CD1c-positive myeloid dendritic cell (primary cell): ENCODE measurements at regions not wholly inside any gene's neighbourhood (a gene's known extent, or its start where the extent isn't known, plus 50 kb on each side); places are given as distances from the start of the nearest gene placed in this dataset.
"Not testable (repeated sequence)": the region's sequence is repeated elsewhere in the genome, so short reads cannot be mapped to it uniquely, and the experiment has no call there.

Experiments used
- DNase-seq: peaks from one replicate; pipeline ENCODE4 v3.0.0-alpha.2; 2016; ENCODE audit errors: extremely low spot score

DNA sequence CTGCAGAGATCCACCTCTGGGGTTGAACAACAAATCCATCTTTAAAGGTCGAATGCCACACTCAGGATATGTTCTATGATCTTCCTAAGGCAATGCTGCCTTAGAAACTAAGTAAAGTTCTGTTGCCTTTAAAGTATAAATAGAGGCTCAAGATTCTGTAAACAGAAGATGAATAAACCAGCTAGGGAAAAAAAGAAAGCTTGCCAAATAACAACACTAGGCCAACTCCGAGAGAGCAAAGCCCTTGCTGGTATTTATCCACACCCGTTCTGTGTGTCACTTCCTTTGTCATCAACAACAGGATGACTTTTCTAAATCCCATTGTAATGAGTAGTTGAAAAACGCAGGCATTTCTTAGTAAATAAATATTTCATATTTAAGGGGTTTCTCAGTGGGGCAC, 330.0 kb upstream of the GLI3 start:
- DNase-seq, result no peak

DNA sequence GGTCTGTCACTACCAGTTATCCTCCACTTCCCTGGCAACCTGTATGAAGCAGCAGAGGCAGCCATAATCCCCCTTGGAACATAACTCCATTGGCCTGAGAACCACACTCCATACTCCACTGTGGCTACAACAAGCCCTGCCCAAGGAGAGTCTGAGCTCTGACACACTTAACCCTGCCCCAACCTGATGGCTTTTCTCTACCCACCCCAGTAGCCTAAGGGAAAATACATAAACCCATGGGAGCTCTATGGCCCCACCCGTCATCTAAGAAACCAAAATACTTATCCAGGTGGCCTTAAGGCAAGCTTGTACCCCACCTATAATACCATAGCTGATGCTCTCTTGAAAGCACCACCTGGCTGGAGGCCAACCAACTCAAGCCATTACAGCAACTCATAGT, 324.8 kb upstream of the GLI3 start:
- no peak for DNase-seq

DNA sequence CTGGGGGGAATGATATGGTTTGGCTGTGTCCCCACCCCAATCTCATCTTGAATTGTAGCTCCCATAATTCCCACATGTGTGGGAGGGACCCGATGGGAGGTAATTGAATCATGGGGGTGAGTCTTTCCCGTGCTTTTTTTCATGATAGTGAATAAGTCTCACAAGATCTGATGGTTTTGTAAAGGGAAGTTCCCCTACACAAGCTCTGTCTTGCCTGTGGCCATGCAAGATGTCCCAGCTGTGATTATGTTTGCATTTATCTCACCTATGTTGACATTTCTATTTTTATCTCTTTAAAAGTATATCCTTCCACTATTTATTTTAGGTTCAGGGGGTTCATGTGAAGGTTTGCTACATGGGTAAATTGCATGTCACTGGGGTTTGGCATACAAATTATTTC, 323.9 kb upstream of the GLI3 start:
- no peak for DNase-seq

DNA sequence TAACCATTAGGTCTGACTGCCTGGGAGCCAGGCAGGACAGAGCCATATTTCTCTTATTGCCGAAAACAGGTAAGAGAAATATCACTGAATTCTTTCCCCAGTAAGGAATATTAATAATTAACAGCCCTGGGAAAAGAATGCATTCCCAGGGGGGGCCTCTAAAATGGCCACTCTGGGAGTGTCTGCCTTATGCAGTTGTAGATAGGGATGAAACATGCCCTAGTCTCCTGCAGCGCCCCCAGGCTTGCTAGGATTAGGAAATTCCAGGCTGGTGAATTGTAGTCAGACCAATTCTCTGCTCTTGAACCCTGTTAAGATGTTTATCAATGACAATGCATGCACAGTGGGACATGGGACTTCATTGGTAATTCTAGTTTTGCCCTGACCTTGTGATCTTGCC, 317.9 kb upstream of the GLI3 start:
- not testable (repeated sequence) for DNase-seq

DNA sequence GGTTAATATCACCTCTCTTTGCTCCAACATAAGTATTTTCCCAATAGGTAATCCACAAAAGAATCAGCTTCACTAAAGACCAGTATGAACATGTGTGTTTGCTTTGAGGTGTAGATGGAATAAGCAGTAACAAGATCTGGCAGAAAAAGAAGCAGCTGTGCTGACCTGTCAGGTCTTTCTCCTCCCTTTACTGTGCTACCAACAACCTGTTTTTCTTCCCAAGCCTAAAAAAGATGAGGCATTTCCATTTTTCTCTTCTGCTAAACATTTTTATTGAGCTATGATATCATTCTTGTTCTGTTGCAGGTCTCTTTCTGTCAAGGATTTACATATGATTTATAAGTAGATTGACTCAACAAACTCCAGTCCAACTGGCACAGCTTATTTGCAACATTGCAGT, 315.2 kb upstream of the GLI3 start:
- DNase-seq, result no peak

DNA sequence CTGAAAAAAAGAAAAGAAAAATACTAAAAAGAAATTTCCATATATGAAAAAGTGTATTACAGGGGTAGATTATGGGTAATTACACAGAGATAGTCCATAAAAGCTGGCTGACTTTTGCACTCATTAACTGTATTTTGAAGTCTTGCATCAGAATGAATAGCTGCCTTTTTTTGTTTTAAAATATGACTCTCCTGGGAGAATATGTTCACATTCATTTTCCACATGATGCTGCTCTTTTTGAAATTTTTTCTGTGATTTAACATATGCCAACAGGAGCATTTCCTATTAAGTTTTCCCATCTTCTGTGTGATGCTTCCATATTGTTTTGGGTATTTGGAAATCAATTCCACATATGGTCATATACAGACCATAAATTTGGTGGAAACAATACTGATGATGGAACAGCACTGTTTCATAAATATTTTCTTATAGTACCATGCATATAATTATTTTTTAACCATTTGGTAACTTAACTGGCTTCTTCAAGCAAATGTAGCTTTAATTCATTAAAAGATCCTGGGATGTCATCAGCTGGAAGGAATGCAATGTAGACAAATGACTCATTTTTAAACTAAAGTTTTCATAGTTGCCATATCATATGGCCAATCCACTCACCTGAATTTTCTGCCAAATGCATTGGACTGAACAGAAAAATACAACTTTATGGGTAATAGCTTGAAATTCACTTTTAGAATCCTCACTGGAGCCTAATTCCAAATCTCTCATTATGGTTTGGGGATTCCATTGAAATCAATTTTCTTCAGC, 313.9 kb upstream of the GLI3 start:
- no peak for DNase-seq

DNA sequence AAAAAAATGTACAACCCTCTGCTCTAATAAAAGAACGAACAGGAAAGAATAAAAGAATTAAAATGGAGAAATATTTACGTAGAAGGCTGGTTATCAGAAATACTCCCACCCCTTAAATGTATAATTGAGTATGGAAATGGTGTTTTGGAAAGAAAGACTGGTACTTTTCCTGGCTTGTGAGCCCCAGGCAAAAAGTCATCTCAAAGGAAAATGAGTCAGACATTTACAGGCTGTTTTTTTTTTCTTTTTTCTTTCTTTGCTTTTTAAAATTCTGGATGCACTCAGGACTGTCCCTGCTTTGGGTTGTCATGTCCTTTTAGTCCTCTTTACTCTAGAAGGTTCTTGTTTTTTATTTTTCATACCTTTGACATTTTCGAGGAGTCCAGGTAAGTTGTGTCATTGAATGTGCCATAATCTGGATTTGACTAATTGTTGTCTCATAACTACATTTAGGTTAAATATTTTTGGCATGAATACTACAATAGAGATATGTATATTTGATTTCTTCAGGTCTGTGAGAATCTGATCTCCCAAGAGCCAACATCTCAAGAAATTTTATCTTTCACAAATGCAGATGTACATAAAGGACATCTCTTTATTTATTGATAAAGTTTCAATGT, 313.0 kb upstream of the GLI3 start:
- no peak for DNase-seq

DNA sequence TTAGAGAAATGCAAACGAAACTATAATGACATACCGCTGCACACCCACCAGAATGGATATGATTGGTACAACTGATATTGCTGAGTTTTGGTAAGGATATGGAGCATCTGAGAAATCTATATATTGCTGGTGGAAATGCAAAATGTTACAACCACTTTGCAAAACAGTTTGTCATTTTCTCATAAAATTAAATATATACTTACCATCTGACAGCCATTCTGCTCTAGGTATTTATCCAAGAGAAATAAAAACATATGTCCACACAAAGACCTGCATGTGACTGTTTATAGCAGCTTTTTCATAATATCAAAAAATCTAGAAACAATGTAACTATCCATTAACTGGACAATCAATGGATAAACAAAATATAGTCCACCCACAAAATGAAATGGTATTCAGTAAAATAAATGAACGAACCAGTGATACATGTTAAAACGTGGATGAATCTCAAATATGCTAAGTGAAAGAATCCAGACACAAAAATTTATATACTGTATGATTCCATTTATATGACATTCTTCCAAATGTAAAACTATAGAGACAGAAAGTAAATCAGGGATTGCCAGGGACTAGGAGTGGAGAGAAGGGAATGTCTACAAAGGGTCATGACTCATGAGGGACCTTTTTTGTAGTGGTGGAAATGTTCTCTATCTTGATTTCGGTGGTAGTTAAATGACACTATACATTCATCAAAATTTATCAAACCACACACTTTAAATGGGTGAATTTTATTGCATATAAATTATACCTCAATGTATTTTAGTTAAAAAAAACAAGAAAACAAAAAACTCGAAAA, 312.0 kb upstream of the GLI3 start:
- no peak for DNase-seq

DNA sequence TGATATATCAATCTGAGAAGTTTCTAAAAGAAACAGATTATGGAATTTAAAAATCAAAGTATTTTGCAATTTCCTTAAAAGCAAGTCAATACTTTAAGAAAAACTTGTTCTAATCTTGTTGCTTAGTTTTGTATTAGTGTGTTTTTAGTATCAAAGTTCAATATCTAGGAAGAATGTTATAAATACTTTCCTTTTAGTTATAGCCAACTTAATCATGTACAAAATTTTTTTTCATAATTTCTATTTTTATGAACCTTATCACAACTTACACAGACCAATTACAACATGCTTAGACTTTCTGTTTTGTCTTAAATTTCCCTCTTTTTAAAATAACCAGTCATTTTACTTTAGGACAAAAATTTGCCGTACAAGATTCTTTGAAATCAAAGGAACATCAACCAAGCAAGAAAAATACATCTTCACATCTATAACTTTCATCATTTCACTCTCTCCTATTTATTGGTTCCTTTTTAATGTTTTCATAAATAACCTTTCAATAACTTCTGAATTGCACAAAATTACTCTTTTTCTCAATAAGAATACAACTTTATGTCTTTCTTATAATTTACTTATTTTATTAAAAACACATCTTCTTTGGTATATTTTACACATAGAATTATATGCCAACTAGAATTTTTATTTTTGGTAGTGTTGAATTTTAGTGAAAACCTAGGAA, 308.2 kb upstream of the GLI3 start:
- DNase-seq, result no peak

DNA sequence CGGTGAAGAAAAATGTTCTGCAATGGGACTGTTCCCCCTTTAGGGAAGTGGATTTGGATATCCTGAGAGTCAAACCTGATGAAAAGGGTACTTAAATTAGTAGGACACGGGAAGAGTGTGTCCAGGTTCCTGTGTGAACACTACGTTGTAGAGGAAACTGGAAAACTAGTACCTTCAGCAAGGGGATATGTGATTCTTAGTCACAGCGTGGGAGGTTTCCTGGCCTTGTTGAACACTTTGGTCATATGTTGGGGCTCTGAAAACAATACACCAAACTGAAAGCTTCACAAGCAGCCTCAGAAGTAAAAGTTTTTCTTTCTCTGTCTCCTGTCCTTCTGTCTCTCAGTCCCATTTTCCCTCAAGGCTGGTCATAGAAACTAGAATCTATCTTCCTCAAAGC, 306.9 kb upstream of the GLI3 start:
- no peak for DNase-seq

DNA sequence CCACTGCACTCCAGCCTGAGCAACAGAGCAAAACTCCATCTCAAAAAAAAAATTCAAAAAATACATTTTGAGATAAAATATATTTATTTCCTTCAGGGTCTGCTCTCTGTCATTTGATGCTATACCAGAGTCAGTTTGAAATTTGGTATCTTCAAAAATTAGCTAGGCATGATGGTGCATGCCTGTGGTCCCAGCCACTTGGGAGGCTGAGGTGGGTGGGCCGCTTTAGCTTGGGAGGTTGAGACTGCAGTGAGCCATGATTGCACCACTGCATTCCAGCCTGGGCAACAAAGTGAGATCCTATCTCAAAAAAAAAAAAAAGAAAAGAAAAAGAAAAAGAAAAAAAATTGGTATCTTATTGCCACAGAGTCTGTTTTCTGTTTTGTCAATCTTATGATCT, 305.4 kb upstream of the GLI3 start:
- DNase-seq, result not testable (repeated sequence)

DNA sequence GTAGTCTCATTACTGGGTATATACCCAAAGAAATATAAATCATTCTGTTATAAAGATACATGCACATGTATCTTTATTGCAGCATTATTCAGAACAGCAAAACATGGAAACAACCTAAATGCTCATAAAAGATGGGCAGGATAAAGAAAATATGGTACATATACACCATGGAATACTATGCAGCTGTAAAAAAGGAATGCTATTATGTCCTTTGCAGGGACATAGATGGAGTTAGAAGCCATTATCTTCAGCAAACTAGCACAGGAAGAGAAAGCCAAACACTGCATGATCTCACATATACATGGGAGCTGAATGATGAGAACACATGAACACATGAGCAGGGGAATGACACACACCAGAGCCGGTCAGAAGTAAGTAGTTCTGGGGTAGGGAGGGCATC, 297.4 kb upstream of the GLI3 start:
- no peak for DNase-seq

DNA sequence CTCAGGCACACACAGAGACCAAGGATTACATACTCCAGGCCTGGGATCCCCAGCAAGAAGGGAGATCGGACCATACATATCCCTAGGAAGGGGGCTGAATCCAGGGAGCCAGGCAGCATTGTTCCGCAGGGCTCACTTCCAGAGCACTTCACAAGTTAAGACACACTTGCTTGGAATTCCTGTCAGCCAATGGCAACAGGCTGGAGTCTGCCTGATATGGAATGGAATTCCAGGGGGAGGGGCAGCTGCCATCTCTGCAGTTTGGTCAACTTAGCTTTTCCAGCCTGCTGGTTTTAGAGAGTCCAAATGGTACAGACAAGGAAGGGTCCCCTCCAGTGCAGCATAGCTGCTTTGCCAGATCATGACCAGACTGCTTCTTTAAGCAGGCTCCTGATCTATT, 290.0 kb upstream of the GLI3 start:
- no peak for DNase-seq

DNA sequence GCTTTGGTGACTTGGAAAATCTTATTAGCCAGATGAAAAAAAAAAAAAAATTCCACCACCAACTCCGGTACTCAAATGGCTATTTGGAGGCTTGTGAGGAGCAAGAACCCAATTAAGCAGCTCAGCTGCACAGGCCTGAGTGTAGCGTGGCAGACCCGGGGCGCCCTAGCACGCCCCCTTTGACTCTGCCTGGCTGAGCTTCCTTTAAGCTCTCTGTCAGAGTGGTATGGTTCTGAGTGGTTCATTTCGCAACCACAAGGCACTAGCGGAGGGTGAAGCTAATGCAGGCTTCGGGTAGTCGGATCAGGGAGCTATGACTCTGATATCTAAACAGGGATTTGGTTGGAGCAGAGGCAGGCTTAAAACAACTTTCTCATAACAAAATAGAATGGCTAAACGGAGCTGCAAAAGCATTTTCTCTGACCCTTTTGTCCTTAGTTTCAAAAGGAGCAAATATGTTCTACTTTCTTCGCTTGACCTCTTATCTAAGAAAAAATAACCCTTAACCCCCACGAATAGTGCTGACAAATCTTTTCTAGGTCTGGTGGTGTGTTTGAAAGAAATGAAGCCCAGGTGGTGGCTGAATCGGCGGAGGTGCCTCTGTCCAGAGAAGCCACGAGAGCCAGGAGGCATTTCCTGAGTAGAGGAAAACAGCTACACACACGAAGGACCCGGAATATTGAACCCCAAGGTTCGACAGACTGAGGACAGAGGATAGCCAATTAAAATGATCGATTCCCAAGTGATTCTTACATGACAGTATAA, 285.4 kb upstream of the GLI3 start:
- DNase-seq, result no peak

DNA sequence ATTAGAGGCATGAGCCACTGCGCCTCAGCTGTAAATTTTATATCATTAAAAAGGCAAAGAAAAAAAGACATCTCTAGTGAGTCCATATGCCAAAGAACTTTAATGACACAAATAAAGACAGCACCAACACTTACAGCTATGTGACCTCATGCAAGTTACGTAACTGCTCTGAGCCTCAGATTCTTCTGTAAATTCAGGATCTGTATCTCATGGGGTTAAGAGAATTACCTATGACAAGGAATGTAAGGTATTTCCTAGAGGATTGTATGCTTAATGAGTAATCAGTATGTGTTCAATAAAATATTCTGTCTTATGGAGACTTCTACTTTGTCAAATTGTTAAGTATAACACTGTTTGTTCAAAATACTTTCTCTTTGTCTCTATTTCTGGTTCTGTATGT, 274.0 kb upstream of the GLI3 start:
- DNase-seq, result no peak

DNA sequence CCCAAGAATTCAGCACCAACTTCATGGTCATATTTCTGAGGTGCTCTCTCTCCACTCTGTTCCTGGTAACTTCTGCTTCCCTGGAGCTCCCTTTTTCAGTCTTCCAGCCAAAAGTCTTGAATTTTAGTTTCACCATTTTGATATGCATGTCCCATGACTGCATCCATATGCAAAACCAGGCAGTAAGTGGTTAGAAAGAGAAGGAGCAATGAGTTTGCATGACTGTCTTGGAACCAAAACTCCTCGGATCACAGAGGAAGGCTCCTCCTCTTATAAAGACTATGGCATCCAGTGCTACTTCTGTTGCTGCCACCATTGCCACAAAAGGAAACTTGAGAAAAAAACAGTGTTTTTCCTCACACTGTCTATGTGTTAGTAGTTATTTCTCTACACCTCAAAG, 269.1 kb upstream of the GLI3 start:
- DNase-seq, result no peak

DNA sequence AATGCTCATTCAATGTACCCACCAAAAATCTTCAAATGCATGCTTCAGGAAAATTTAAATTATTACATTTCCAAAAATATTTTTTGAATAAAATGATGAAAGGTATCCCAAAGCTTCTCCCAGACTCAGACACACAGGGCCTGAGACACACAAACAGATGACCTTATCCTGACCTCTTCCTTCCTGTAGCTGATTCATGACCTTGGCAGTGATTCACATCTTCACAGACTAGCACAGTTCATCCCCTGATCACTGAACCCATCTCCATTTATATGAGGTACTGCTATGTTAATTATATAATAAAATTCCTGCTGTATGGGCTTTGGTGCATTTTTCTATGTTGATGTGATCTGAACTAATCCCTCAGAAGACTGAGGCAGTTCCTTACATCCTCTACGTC, 265.0 kb upstream of the GLI3 start:
- no peak for DNase-seq

DNA sequence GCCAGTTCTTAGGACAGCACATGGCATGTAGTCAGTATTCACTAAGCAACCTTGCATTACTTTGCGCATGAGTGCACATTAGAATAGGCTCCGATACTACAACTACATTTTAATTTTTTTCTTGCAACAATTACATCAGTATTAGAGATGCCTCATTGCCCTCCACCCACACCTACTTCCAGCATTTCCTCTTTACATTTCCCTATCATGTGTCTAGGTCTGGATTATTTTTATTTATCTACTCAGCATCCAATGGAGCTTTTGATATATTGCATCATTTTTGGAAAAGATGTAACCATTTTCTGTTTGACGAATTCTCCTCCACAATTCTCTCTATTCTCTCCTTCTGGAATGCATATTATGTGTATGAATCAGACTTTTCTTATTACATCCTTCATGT, 258.2 kb upstream of the GLI3 start:
- no peak for DNase-seq

DNA sequence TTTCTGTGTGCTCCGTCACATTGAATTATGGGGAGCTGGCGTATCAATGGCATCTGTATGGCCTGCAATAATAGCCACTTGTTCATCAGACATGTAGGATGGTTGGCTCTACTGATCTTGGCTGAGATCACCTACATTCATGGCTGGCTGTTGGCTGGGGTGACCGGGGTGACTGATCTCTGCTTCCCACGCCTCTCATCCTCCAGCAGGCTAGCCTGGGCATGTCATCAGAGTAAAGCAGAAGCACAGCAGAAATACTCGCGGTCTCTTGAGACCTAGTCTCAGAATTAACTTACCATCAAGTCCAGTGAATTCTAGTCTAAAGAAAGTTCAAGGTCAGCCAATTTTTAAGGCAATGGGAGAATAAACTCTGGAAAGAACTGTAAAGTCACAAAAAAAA, 257.7 kb upstream of the GLI3 start:
- no peak for DNase-seq

DNA sequence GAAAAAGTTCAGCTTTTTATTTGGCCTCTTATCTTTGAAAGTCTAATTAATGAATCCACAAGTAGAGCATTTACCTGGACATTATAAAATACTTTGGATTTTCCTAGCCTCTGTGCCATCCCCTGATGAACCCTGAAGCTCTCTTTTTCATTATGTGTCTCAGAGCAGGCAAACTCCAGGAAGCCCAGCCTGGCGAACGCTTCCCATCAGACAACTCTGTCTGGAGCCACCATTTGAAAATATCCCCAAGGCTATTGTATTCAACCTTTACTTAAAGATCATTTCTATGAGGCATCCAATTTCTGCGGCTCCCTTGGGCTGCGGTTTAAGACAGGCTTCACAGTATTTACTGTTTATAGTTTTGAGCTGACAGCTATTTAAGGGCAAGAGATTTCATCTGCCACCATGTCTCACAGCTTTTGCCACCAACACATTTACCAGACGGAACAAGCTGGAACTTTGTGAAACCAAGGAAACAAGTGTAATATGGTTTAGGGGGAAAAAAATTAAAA, 257.2 kb upstream of the GLI3 start:
- DNase-seq, result no peak

DNA sequence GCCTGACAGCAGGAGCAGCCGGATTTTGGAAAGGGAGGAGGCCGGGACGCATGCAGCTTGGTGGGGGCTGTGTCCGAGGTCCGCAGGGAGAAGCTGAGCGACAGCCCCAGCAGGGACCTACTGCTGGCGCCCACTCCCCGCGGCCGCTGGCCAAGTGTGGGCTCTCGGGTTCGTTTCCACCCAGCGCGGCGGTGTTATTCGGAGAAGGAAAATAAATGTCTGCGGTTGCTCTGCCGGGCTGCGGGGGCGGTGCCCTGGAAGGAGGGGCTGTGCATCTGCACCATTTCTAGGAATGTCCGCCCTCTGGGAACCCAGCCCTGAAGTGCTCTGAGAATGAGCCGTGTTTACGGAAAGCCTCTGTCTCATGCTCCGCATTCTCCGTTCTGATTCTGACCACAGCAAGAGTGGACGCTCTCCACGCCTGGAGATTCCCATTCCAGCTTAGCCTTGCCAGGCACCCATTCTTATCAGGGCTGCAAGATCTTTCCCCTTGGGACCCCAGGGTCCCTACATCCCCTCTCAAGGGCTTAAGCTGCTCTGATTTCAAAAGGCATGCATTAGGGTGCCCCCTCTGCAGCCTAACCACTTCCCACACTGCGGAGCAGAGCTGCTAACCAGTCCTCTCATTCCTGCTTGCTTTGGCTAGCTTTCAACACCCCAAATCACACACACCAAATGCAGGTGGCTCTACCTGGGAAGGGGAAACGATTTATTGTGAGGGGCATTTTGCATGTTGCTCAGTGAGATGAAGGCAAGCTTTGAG, 256.6 kb upstream of the GLI3 start:
- DNase-seq, result no peak
